IMR-90 (cell line): ENCODE measurements at regions not wholly inside any gene's neighbourhood (a gene's known extent, or its start where the extent isn't known, plus 50 kb on each side); places are given as distances from the start of the nearest gene placed in this dataset.

Experiments used
- ATAC-seq: fragments of 200-7000 bp; cut with Tn5 transposase; 2 replicates; pipeline ENCODE4 v1.9.1; 2020; ENCODE audit warnings: low read depth, mild to moderate bottlenecking, moderate library complexity
- BruUV-seq: library from RNA; stranded (reverse); fragments of 400-500 nt; replicated peaks from 2 replicates; lab custom pipeline; 2021; lab: Mats Ljungman, UMichigan
- CTCF ChIA-PET: fragments of 300-600 bp; formaldehyde crosslinking; extraction: SDS; loops from one replicate; lab custom pipeline; 2021; ENCODE audit warnings: antibody characterized with exemption; lab: Yijun Ruan, JAX
- POLR2A ChIA-PET: fragments of 300-600 bp; sonication (Branson Sonifier 250); formaldehyde crosslinking; loops from one replicate; lab custom pipeline; 2022; ENCODE audit warnings: antibody characterized with exemption; ENCODE audit not compliant: unreplicated experiment; lab: Charles Lee
- DNase-seq: peaks from one replicate; pipeline ENCODE4 v3.0.0; 2013
- H2AFZ ChIP-seq: replicated peaks from 2 replicates; pipeline ENCODE3; 2013; ENCODE audit warnings: low read length, mild to moderate bottlenecking; ENCODE audit not compliant: poor library complexity
- H2AK5ac ChIP-seq: 2 replicates; pipeline ENCODE4 v1.6.1; 2013; ENCODE audit warnings: low read depth, low read length, inconsistent platforms
- H2AK9ac ChIP-seq: replicated peaks from 2 replicates; pipeline ENCODE3; 2013; ENCODE audit warnings: mild to moderate bottlenecking, low read depth, low read length, moderate library complexity; ENCODE audit not compliant: poor library complexity
- H2BK120ac ChIP-seq: 2 replicates; pipeline ENCODE4 v1.6.1; 2013; ENCODE audit warnings: low read depth, low read length, inconsistent platforms
- H2BK15ac ChIP-seq: 3 replicates; pipeline ENCODE4 v1.6.1; 2013; ENCODE audit warnings: low read depth, low read length, inconsistent platforms
- H2BK20ac ChIP-seq: 2 replicates; pipeline ENCODE4 v1.6.1; 2013; ENCODE audit warnings: low read depth, mild to moderate bottlenecking, inconsistent platforms, low read length, moderate library complexity
- H2BK5ac ChIP-seq: 2 replicates; pipeline ENCODE4 v1.6.1; 2013; ENCODE audit warnings: mild to moderate bottlenecking, low read depth, low read length, inconsistent platforms; ENCODE audit not compliant: poor library complexity, severe bottlenecking
- H3K14ac ChIP-seq: replicated peaks from 2 replicates; pipeline ENCODE4 v1.6.1; 2013; ENCODE audit warnings: low read depth, low read length, inconsistent platforms
- H3K18ac ChIP-seq: 2 replicates; pipeline ENCODE4 v1.6.1; 2013; ENCODE audit warnings: low read depth, low read length, control low read depth
- H3K23ac ChIP-seq: 2 replicates; pipeline ENCODE4 v1.6.1; 2013; ENCODE audit warnings: low read depth, low read length, inconsistent platforms
- H3K27ac ChIP-seq: 2 replicates; pipeline ENCODE4 v1.5.1; 2013; ENCODE audit warnings: mild to moderate bottlenecking, control low read depth, low read length; ENCODE audit not compliant: insufficient read depth
- H3K27me3 ChIP-seq: 2 replicates; pipeline ENCODE4 v1.6.1; 2013; ENCODE audit warnings: low read length; ENCODE audit not compliant: control insufficient read depth, insufficient read depth
- H3K36me3 ChIP-seq: 2 replicates; pipeline ENCODE4 v1.6.1; 2013; ENCODE audit warnings: low read length, mixed read lengths; ENCODE audit not compliant: control insufficient read depth, insufficient read depth
- H3K4ac ChIP-seq: 2 replicates; pipeline ENCODE4 v1.6.1; 2013; ENCODE audit warnings: low read depth, low read length, inconsistent platforms
- H3K4me1 ChIP-seq: 2 replicates; pipeline ENCODE4 v1.6.1; 2013; ENCODE audit warnings: low read length, mixed read lengths; ENCODE audit not compliant: control insufficient read depth, insufficient read depth
- H3K4me2 ChIP-seq: 2 replicates; pipeline ENCODE4 v1.6.1; 2013; ENCODE audit warnings: low read depth, mild to moderate bottlenecking, control low read depth, low read length, moderate library complexity
- H3K4me3 ChIP-seq: 2 replicates; pipeline ENCODE4 v1.5.1; 2013; ENCODE audit warnings: low read depth, mild to moderate bottlenecking, control low read depth, low read length, moderate library complexity; ENCODE audit not compliant: insufficient read depth
- H3K56ac ChIP-seq: 2 replicates; pipeline ENCODE4 v1.6.1; 2013; ENCODE audit warnings: low read length, inconsistent platforms; ENCODE audit not compliant: insufficient read depth; ENCODE audit errors: extremely low read depth
- H3K79me1 ChIP-seq, 2 experiments: 2 replicates each; pipeline ENCODE4 v1.6.1; 2013; ENCODE audit warnings: low read length in 2 of 2, inconsistent platforms in 1 of 2, low read depth in 1 of 2
- H3K9ac ChIP-seq: 2 replicates; pipeline ENCODE4 v1.6.1; 2013; ENCODE audit warnings: low read depth, low read length, control low read depth
- H3K9me1 ChIP-seq: 2 replicates; pipeline ENCODE4 v1.6.1; 2013; ENCODE audit warnings: low read length, inconsistent platforms; ENCODE audit not compliant: insufficient read depth
- H3K9me3 ChIP-seq: 2 replicates; pipeline ENCODE4 v1.6.1; 2013; ENCODE audit warnings: low read length; ENCODE audit not compliant: control insufficient read depth, insufficient read depth
- H4K20me1 ChIP-seq: 2 replicates; pipeline ENCODE4 v1.6.1; 2013; ENCODE audit warnings: low read length, inconsistent platforms; ENCODE audit not compliant: insufficient read depth
- H4K5ac ChIP-seq: 2 replicates; pipeline ENCODE4 v1.6.1; 2013; ENCODE audit warnings: mild to moderate bottlenecking, low read depth, low read length, control low read depth
- H4K8ac ChIP-seq, 2 experiments: 2 replicates each; pipeline ENCODE4 v1.6.1; 2013; ENCODE audit warnings: low read depth in 2 of 2, low read length in 2 of 2, control low read depth in 1 of 2, inconsistent platforms in 1 of 2
- H4K91ac ChIP-seq: 2 replicates; pipeline ENCODE4 v1.6.1; 2013; ENCODE audit warnings: low read depth, low read length, inconsistent platforms; ENCODE audit not compliant: insufficient read depth
- BHLHE40 ChIP-seq: fragments of 150-350 bp; IDR thresholded peaks from 2 replicates; pipeline ENCODE4 v1.6.1; 2016; ENCODE audit warnings: mild to moderate bottlenecking, low read depth, low read length
- CEBPB ChIP-seq: IDR thresholded peaks from 2 replicates; pipeline ENCODE4 v1.6.1; 2012; ENCODE audit warnings: low read depth, low read length, improper control_type of control experiment
- CHD1 ChIP-seq: IDR thresholded peaks from 2 replicates; pipeline ENCODE4 v1.6.1; 2012; ENCODE audit warnings: low read depth, low read length, improper control_type of control experiment
- CTCF ChIP-seq: conservative IDR thresholded peaks from 2 replicates; pipeline ENCODE4 v1.5.1; 2012; ENCODE audit warnings: mild to moderate bottlenecking, low read depth, low read length, improper control_type of control experiment
- ELK1 ChIP-seq: fragments of 150-350 bp; IDR thresholded peaks from 2 replicates; pipeline ENCODE4 v1.6.1; 2016; ENCODE audit warnings: low read depth, mild to moderate bottlenecking, low read length, moderate library complexity, borderline replicate concordance
- FOS ChIP-seq: fragments of 150-350 bp; IDR thresholded peaks from 2 replicates; pipeline ENCODE4 v1.6.1; 2016; ENCODE audit warnings: low read depth, low read length
- MAFK ChIP-seq: IDR thresholded peaks from 2 replicates; pipeline ENCODE4 v1.6.1; 2012; ENCODE audit warnings: low read depth, low read length, improper control_type of control experiment
- MAZ ChIP-seq: IDR thresholded peaks from 2 replicates; pipeline ENCODE4 v1.6.1; 2012; ENCODE audit warnings: low read depth, mild to moderate bottlenecking, low read length, improper control_type of control experiment, moderate library complexity, borderline replicate concordance
- MXI1 ChIP-seq: IDR thresholded peaks from 2 replicates; pipeline ENCODE4 v1.6.1; 2012; ENCODE audit warnings: low read depth, mild to moderate bottlenecking, low read length, moderate library complexity, borderline replicate concordance
- NFE2L2 ChIP-seq: fragments of 150-350 bp; IDR thresholded peaks from 2 replicates; pipeline ENCODE4 v1.6.1; 2016; ENCODE audit warnings: low read depth, mild to moderate bottlenecking, low read length
- POLR2A ChIP-seq: IDR thresholded peaks from 2 replicates; pipeline ENCODE4 v1.6.1; 2012; ENCODE audit warnings: mild to moderate bottlenecking, low read depth, low read length
- RAD21 ChIP-seq: IDR thresholded peaks from 2 replicates; pipeline ENCODE4 v1.6.1; 2012; ENCODE audit warnings: low read length, improper control_type of control experiment
- RCOR1 ChIP-seq: IDR thresholded peaks from 2 replicates; pipeline ENCODE4 v1.6.1; 2012; ENCODE audit warnings: mild to moderate bottlenecking, low read length, improper control_type of control experiment; ENCODE audit not compliant: insufficient replicate concordance
- RFX5 ChIP-seq: IDR thresholded peaks from 2 replicates; pipeline ENCODE4 v1.8.0; 2012; ENCODE audit warnings: low read depth, mild to moderate bottlenecking, low read length, moderate library complexity
- SMC3 ChIP-seq: fragments of 150-350 bp; IDR thresholded peaks from 2 replicates; pipeline ENCODE4 v1.6.1; 2016; ENCODE audit warnings: low read depth, mild to moderate bottlenecking, antibody characterized with exemption, low read length, moderate library complexity
- USF2 ChIP-seq: fragments of 150-350 bp; IDR thresholded peaks from 2 replicates; pipeline ENCODE4 v1.6.1; 2017; ENCODE audit warnings: mild to moderate bottlenecking, antibody characterized with exemption, low read length, low read depth
- WGBS, 2 experiments: methylation state at CpG; one replicate each; pipeline versions ENCODE4 v1.1.5 to v1.1.7; 2013; ENCODE audit warnings: missing lambda C conversion rate in 2 of 2; ENCODE audit not compliant: insufficient read length in 1 of 2; ENCODE audit errors: extremely low coverage in 2 of 2; 5-methylcytosine and 5-hydroxymethylcytosine counted together
- dilution Hi-C: fragments of 300-500 bp; cut with HindIII; formaldehyde crosslinking; loops from one replicate; pipeline ENCODE4 v1.14.3; 2018; ENCODE audit warnings: low sequenced_read_pairs; ENCODE audit not compliant: unreplicated experiment
- in situ Hi-C: fragments of 300-500 bp; cut with MboI; formaldehyde crosslinking; loops from 3 replicates; pipeline ENCODE4 v1.14.3; 2019; ENCODE audit warnings: low sequenced_read_pairs, inconsistent platforms, mixed read lengths
- intact Hi-C: fragments of 100-400 bp; cut with micrococcal nuclease; formaldehyde crosslinking; loops from 2 replicates; pipeline ENCODE4 v1.10.0; 2022

- no peak overlapping the region for H3K23ac ChIP-seq
- no CpG with 5 or more reads among the region's 1 CpG for WGBS, 2 experiments
- ATAC-seq (no peak), DNase-seq (no peak)
- TF ChIP-seq CEBPB (no peak), POLR2A (no peak), USF2 (no peak), MAZ (no peak), ELK1 (no peak), CTCF (no peak), FOS (no peak), BHLHE40 (no peak), MAFK (no peak), RCOR1 (no peak), CHD1 (no peak), MXI1 (no peak), SMC3 (no peak), RFX5 (no peak), NFE2L2 (no peak), RAD21 (no peak)
- H2AK5ac ChIP-seq = no peak overlapping the region
- POLR2A ChIA-PET = no interaction called here
- no peak overlapping the region for H2AFZ ChIP-seq
- no peak overlapping the region for H2BK20ac ChIP-seq
- no peaks in the 10 kb centered on the region for H3K36me3 ChIP-seq
- H3K56ac ChIP-seq = no peak overlapping the region
- in situ Hi-C loops = no loop called here
- intact Hi-C loops = no loop called here
- no peak overlapping the region for H3K4me2 ChIP-seq
- no peaks in the 10 kb centered on the region for H4K20me1 ChIP-seq
- BruUV-seq = no TSS peak
- no peak overlapping the region for H3K27ac ChIP-seq
- no peak overlapping the region for H3K9ac ChIP-seq
- no peaks in the 10 kb centered on the region for H3K79me1 ChIP-seq
- dilution Hi-C loops = no loop called here
- no peak overlapping the region for H2BK120ac ChIP-seq
- no peak overlapping the region for H4K5ac ChIP-seq
- no peak overlapping the region for H2BK15ac ChIP-seq
- H3K9me3 ChIP-seq = no peaks in the 10 kb centered on the region
- no peak overlapping the region for H3K14ac ChIP-seq
- H2AK9ac ChIP-seq = no peak overlapping the region
- no peak overlapping the region for H4K91ac ChIP-seq
- H3K27me3 ChIP-seq = peaks cover 3% of the 10 kb centered on the region; the same call in 1 of the 2 replicates
- no peak overlapping the region for H3K4me3 ChIP-seq
- no peaks in the 10 kb centered on the region for H3K4me1 ChIP-seq
- CTCF ChIA-PET = no interaction called here
- no peaks in the 10 kb centered on the region for H3K9me1 ChIP-seq
- no peak overlapping the region for H3K18ac ChIP-seq
- no peak overlapping the region for H4K8ac ChIP-seq
- H2BK5ac ChIP-seq = no peak overlapping the region
- H3K4ac ChIP-seq = no peak overlapping the region
Measured at GRCh38 chr5:39680213-39680612, 255.4 kb upstream of the DAB2 start.
